Jurkat, Clone E6-1 (cell line): ENCODE measurements at regions not wholly inside any gene's neighbourhood (a gene's known extent, or its start where the extent isn't known, plus 50 kb on each side); places are given as distances from the start of the nearest gene placed in this dataset.
"Not testable (repeated sequence)": the region's sequence is repeated elsewhere in the genome, so short reads cannot be mapped to it uniquely, and the experiment has no call there.

Source experiments
- DNase-seq: peaks from one replicate; pipeline ENCODE4 v3.0.0-alpha.2; 2011; ENCODE audit warnings: low read depth, low spot score
- H3K4me3 ChIP-seq: 2 replicates; pipeline ENCODE4 v1.5.1; 2011; ENCODE audit warnings: mild to moderate bottlenecking, low read length, control low read depth, moderate library complexity

DNA sequence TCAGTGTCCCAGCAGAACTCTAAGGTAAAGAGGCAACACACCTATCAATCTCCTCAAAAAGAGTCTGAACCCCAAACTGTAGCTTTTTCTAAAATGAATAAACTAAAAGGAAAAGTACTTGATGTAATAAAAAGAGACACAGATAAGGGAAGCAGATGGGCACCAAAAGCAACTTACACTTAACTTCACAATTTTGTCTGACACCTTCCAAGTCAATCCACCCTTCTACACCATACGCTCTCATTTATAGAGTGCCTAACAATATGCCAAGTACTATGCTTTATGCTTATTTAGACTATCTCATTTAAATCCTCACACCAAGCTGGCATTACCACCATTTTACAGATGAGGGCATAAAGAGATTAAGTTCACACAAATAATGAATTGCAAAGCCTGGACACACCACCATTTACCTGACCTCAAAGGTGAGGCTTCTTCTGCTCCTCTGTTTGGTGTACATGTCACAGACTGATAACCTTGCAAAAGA, 90.6 kb upstream of the DST start:
- DNase-seq = no peak
- no peak overlapping the region for H3K4me3 ChIP-seq

DNA sequence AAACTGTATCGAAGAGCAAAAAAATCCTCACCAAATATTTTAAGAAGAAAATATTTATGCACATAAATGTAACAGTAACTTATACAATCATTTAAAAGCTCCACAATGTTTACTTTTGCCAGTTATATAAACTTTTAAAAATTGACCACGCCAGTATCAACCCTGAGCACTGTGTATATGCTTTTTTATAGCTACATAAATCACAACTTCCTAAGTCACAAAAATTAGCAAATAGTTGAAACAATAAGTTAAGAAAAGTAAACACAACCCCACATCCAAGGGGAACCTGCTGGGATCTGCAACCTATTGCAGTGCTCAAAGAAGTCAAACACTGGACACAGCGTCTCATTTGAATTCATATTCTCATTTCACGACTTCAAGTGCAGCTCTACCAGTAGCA, 89.8 kb upstream of the DST start:
- H3K4me3 ChIP-seq = no peak overlapping the region
- DNase-seq = no peak

DNA sequence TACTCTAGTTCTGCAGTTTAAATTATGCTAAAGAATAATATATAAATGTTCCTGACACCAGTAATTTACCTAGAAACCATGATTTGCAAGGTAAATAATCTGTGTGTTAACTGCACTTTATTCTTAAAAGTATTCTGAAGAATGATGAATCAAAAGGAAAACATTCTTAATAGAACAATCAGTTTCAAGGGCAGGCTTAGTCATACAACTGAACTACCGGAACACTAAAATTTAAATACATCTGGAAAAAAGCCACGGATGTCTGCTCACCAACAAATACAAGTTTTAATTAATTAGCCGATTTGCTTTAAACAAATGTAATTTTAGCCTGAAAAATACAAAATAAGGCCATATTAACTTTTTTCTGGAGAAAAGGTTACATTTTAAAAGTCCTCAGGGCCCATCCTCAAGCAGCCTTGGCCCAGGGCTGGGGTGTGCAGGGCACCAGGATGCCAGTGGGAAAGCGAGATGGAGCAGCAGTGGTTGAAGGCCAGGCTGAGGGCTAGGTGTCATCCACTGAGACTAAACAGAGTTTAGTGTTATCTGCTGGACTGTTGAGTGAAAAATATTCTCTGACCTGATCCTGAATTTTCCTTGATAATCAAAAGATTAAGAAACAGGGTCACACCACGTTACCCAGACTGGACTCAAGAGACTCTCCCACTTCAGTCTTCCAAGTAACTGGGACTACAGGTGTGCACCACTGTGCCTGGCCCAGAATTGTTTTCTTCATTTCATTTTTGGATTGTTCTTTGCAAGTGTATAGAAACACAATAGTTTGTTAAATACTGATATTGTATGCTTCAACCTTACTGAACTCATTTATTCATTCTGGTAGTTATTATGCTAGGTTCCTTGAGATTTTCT, 88.2 kb upstream of the DST start:
- no peak overlapping the region for H3K4me3 ChIP-seq
- DNase-seq = no peak

GRCh38 chr6:56729719-56730118, 87.0 kb upstream of the DST start:
- no peak overlapping the region for H3K4me3 ChIP-seq
- no peak for DNase-seq

GRCh38 chr6:56729166-56729565, 86.5 kb upstream of the DST start:
- not testable (repeated sequence) for H3K4me3 ChIP-seq, DNase-seq

DNA sequence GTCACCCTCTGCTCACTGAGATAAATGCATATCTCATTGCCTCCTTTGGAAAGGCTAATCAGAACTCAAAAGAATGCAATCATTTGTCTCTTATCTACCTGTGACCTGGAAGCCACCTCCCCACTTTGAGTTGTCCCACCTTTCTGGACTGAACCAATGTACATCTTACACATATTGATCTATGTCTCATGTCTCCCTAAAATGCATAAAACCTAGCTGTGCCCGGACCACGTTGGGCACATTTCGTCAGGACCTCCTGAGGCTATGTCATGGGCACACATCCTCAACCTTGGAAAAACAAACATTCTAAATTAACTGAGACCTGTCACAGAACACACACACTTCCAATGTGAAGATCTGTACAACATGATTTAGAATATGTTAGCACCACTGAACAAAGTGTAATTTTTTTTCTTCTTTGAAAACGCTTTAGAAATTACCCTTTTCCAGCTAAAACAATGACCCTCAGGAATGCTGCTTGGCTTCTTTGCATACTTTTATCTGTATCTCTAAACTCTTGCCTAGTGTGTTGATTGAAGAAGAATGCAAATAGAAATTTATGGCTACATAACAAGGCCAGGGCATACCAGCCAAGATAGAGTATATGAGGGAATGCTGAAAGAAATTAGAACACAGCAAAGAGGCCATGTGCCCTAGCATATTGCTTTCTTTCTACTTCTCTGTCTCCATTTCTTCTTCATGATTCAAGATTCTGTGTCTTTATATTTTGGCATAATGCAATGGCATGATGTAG, 84.6 kb upstream of the DST start:
- no peak overlapping the region for H3K4me3 ChIP-seq
- no peak for DNase-seq

- no peak for DNase-seq
- no peak overlapping the region for H3K4me3 ChIP-seq
Observed at GRCh38 chr6:56725254-56725653, 82.6 kb upstream of the DST start.

GRCh38 chr6:56724455-56724854, 81.8 kb upstream of the DST start:
- no peak overlapping the region for H3K4me3 ChIP-seq
- DNase-seq = no peak

DNA sequence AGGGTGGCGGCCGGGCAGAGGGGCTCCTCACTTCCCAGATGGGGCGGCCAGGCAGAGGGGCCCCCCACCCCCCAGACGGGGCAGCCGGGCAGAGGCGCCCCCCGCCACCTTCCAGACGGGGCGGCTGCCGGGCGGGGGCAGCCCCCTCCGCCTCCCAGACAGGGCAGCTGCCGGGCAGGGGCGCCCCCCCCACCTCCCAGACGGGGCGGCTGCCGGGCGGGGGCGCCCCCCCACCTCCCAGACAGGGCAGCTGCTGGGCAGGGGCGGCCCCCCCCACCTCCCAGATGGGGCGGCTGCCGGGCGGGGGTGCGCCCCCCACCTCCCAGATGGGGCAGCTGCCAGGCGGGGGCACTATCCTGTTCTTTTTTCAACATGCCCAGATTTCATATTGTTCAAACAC, 78.2 kb upstream of the DST start:
- DNase-seq = no peak
- H3K4me3 ChIP-seq = no peak overlapping the region

- H3K4me3 ChIP-seq, DNase-seq: not testable (repeated sequence)
Observed at GRCh38 chr6:56720202-56720601, 77.5 kb upstream of the DST start.

GRCh38 chr6:56719315-56720058, 76.8 kb upstream of the DST start:
- not testable (repeated sequence) for H3K4me3 ChIP-seq
- DNase-seq = peak; percentile 34

DNA sequence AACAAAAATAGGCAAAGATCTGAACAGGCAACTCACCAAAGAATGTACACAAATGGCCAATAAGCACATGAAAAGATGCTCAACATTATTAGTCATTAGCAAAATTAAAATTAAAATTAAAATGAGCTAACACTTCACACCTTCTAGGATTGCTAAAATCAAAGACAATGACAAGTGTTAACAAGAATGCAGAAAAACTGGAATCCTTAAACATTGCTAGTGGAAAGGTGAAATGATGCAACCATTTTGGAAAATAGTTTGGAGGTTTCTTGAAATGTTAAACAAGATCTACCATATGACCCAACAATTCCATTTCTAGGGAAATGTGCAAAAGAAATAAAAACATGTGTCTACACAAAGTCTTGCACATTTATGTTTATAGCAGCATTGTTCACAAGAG, 75.5 kb upstream of the DST start:
- H3K4me3 ChIP-seq = no peak overlapping the region
- DNase-seq = no peak

DNA sequence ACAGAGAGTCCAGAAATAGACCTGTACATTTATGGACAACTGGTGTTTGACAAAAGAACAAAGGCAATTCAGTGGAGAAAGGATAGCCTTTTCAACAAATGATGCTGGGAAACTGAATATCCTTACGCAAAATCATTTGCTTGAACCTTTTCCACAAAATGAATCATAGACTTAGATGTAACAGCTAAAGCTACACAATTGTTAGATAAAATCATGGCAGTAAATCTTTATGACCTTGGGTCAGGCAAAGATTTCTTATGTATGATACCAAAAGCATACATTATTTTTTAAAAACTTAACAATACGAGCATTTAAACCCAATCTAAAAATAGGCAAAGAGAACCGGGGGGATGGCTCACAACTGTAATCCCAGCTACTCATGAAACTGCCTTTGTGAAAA, 73.5 kb upstream of the DST start:
- no peak overlapping the region for H3K4me3 ChIP-seq
- DNase-seq = no peak

DNA sequence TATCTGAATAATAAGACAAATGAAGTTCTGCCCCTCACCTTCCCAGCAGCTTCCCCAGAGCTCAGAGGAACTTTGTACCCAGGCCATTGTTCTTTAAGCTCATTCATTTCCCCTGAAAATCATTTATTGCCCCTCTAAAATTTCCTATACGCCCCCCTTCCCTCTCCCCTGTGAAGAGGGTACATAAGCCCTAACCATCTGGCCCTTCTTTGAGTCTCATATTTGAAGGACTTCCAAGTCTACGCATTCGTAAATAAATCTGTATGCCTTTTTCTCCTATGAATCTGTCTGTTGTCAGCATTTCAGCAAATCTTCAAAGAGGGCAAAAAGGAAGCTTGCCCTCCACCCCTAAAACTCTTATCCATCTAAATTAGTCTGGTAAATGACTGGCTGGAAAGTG, 73.1 kb upstream of the DST start:
- no peak overlapping the region for H3K4me3 ChIP-seq
- DNase-seq = no peak

DNA sequence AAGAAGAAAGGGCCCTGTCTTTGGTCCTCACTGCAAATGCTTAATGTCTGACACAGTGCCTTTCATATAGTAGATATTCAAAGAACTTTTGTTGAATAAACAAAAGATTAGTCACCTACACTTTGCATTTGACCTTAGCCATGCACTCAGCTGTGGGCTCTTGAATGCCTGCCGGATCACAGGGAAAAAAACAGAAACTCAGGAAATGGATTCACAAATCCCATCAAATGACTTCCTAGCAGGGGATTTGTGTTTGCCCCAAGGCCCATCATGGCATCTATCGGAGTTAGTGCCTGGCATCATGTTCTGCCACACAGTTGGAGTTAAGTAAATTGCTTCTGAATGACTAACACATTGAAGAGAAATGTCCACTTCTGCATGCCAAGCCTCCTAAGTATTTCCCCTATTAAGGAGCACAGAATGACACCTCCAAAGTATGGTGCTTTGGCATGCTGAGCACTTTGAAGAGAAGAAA, 72.3 kb upstream of the DST start:
- H3K4me3 ChIP-seq = no peak overlapping the region
- DNase-seq = no peak

- no peak overlapping the region for H3K4me3 ChIP-seq
- DNase-seq = no peak
Observed at GRCh38 chr6:56714273-56714672, 71.6 kb upstream of the DST start.

- no peak for DNase-seq
- no peak overlapping the region for H3K4me3 ChIP-seq
Observed at GRCh38 chr6:56713254-56713672, 70.6 kb upstream of the DST start.

DNA sequence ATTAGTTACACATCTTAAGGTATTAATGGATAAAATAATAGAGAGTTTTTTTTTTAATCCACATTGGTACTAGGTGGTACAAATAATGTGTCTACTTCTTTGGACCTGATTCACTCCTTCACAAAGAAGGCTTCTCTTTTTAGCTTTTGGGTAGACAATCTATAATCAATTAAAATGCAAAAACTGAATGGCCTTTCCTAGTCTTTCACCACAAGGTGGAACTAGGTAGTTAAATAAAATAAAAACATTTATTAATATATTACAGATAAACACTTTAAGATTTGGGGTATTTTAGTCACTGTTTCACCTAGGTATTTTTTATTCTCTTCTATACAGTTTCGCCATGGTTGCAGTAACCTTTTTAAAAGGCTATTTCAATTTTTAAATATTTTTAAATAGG, 68.3 kb upstream of the DST start:
- no peak for DNase-seq
- no peak overlapping the region for H3K4me3 ChIP-seq

GRCh38 chr6:56709650-56710049, 67.0 kb upstream of the DST start:
- DNase-seq = no peak
- no peak overlapping the region for H3K4me3 ChIP-seq
